ENCODE measurements at regions not wholly inside any gene's neighbourhood (a gene's known extent, or its start where the extent isn't known, plus 50 kb on each side); places are given as distances from the start of the nearest gene placed in this dataset.

DNA sequence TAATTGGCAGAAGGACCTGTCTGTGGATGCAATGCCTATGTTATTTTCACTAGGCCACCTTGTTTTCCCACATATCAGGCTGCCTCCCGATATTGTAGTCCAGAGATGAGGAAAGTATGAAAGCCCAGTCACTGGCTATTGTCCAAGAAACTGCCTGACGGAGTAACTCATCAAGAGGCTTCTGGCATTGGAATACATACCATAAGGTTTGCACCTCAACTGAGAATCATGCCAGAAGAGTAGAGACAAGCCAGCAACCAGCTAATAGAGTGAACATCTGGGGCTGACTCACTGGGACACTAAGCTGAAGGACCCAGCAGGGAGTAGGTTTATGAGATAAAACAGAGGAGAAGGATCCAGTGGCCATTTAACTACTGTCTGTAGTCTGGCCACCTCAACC, 137.2 kb upstream of the FST start:
- WGBS, 3 donors, result 30 to 36% (median 33%) methylated on average over 2 of the region's 2 CpGs

DNA sequence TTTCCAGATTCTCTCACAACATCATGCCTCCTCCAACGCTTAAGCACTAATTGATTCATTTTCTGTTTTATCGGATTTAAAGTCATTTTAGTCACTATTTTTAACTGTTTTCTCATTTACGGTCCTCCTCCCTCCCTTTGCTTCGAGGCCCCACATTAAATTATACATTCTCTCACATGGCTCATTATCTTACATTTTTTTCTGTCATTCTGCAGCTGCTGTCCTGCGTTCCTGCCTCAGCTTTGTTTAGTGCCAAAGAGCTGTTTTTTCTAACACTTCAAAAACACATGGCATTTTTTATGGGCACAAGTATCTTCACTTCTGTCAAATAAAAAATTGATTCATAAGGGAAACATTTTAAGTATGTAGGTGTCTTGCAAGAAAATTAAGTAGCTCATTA, 130.1 kb upstream of the FST start:
- TF ChIP-seq, protein P1, sequence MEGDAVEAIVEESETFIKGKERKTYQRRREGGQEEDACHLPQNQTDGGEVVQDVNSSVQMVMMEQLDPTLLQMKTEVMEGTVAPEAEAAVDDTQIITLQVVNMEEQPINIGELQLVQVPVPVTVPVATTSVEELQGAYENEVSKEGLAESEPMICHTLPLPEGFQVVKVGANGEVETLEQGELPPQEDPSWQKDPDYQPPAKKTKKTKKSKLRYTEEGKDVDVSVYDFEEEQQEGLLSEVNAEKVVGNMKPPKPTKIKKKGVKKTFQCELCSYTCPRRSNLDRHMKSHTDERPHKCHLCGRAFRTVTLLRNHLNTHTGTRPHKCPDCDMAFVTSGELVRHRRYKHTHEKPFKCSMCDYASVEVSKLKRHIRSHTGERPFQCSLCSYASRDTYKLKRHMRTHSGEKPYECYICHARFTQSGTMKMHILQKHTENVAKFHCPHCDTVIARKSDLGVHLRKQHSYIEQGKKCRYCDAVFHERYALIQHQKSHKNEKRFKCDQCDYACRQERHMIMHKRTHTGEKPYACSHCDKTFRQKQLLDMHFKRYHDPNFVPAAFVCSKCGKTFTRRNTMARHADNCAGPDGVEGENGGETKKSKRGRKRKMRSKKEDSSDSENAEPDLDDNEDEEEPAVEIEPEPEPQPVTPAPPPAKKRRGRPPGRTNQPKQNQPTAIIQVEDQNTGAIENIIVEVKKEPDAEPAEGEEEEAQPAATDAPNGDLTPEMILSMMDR (IDR thresholded peaks at IDR 0.05), result no peak
- TF ChIP-seq EP300 (IDR thresholded peaks at IDR 0.05) (no peak), POLR2A (IDR thresholded peaks at IDR 0.05) (no peak)
- Histone ChIP-seq H3K9me3 (no peaks in the 10 kb centered on the region), H3K36me3 (no peaks in the 10 kb centered on the region), H3K4me1 (ENCODE audit: insufficient read depth) (no peaks in the 10 kb centered on the region), H3K27me3 (no peaks in the 10 kb centered on the region), H3K4me3 (no peak overlapping the region), H3K27ac (no peak overlapping the region)
- intact Hi-C loops (cut with DNase I), result no loop called here
- no peak for DNase-seq
- WGBS, 3 donors, result 5 to 13% (median 6%) methylated on average over 5 of the region's 5 CpGs

More for the DNA sequence above, 137.2 kb upstream of the FST start:
- H3K9me3 ChIP-seq, result no peaks in the 10 kb centered on the region
- DNase-seq, result no peak
- H3K27me3 ChIP-seq, result no peaks in the 10 kb centered on the region
- H3K27ac ChIP-seq, result no peak overlapping the region
- intact Hi-C loops (cut with DNase I), result no loop called here
- no peaks in the 10 kb centered on the region for H3K4me1 ChIP-seq (ENCODE audit: insufficient read depth)
- TF ChIP-seq POLR2A (IDR thresholded peaks at IDR 0.05) (no peak), EP300 (IDR thresholded peaks at IDR 0.05) (no peak)
- TF ChIP-seq, protein P1 (IDR thresholded peaks at IDR 0.05), result no peak
- no peaks in the 10 kb centered on the region for H3K36me3 ChIP-seq
- no peak overlapping the region for H3K4me3 ChIP-seq

DNA sequence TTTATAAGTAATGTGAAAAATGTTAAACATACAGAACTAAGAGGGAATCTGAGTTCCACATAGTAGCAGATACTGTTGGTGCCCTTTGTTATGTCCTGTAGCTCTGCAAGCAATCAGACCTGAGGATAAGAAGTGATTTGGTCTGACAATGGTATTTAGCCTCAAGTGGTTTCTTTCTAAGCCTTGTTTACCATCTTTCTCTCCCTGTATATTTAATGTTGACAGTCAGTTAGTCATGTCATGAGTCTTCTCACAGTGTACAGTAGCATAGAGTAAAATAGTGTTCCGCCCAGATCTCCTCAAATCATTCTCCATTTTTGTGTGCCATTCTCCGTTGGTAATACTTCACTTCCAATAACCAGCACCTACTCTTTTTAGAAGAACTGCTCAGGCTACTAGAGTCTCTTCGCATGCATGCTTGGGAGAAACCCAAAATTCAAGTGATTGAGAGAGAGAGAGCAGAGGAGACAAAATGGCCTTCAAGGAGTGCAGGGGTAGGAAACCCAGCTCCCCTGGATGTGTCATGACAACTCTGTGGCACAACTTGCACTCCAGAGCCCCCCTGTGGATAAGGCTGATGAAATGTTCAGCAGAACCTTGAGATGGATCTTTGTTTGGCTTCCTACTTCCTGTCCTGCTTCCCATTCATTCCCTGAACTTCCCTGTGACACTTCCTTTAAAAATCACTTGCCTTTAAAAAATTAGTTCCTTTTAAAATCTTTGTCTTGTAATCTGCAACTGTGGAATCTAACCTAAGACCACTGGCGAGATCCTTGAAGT, 129.2 kb upstream of the FST start:
- TF ChIP-seq EP300 (IDR thresholded peaks at IDR 0.05) (no peak), POLR2A (IDR thresholded peaks at IDR 0.05) (no peak)
- TF ChIP-seq, protein P1 (IDR thresholded peaks at IDR 0.05), result no peak
- intact Hi-C loops (cut with DNase I), result no loop called here

DNA sequence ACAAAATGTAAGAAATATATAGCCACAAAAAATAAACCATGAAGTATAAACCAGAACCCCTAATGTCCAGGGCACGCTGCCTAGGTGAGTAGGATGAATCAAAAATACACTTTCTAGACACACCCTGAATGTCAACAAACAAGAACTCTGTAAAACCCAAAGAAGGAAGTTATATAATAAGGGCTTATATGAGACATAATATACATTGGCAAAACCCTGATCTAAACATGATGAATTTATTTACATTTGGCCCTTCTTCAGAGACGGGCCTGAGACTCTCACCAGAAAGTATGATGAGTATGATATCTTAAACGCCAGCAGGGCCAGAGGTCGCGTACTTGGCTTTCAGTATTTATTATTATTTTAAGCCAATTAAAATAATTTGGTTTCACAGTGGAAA, 125.1 kb upstream of the FST start:
- Histone ChIP-seq H3K36me3 (no peaks in the 10 kb centered on the region), H3K27me3 (no peaks in the 10 kb centered on the region), H3K9me3 (no peaks in the 10 kb centered on the region), H3K4me1 (ENCODE audit: insufficient read depth) (no peaks in the 10 kb centered on the region), H3K4me3 (no peak overlapping the region), H3K27ac (no peak overlapping the region)
- 44 to 50% (median 49%) methylated on average over 5 of the region's 5 CpGs for WGBS, 3 donors
- TF ChIP-seq, protein P1 (IDR thresholded peaks at IDR 0.05), result no peak
- no peak for TF ChIP-seq EP300 (IDR thresholded peaks at IDR 0.05)
- TF ChIP-seq POLR2A (IDR thresholded peaks at IDR 0.05), result no peak
- intact Hi-C loops (cut with DNase I), result no loop called here
- no peak for DNase-seq

More for the DNA sequence above, 129.2 kb upstream of the FST start:
- 94 to 97% (median 97%) methylated on average over 4 of the region's 4 CpGs for WGBS, 3 donors
- H3K27me3 ChIP-seq, result no peaks in the 10 kb centered on the region
- H3K36me3 ChIP-seq, result no peaks in the 10 kb centered on the region
- no peaks in the 10 kb centered on the region for H3K4me1 ChIP-seq (ENCODE audit: insufficient read depth)
- DNase-seq, result no peak
- no peaks in the 10 kb centered on the region for H3K9me3 ChIP-seq
- no peak overlapping the region for H3K4me3 ChIP-seq
- no peak overlapping the region for H3K27ac ChIP-seq
